Uterus (tissue), 2 donors: ENCODE measurements at regions not wholly inside any gene's neighbourhood (a gene's known extent, or its start where the extent isn't known, plus 50 kb on each side); places are given as distances from the start of the nearest gene placed in this dataset.

Source experiments
- POLR2A ChIP-seq, 2 donors: fragments of 450-650 bp; IDR thresholded peaks; one replicate each; pipeline ENCODE4 v1.6.1; 2016; ENCODE audit warnings: antibody characterized with exemption in 2 of 2, mild to moderate bottlenecking in 1 of 2, moderate library complexity in 1 of 2
- TF ChIP-seq, protein P1 (sequence below), 4 experiments: fragments of 200-600 bp in 2 of 4; fragments of 450-650 bp in 2 of 4; sonication (generic) in 2 of 4; IDR thresholded peaks; one replicate each; pipeline ENCODE4 v1.5.1; 2016 to 2019; ENCODE audit warnings: antibody characterized with exemption in 4 of 4, mild to moderate bottlenecking in 2 of 4, moderate library complexity in 1 of 4

DNA sequence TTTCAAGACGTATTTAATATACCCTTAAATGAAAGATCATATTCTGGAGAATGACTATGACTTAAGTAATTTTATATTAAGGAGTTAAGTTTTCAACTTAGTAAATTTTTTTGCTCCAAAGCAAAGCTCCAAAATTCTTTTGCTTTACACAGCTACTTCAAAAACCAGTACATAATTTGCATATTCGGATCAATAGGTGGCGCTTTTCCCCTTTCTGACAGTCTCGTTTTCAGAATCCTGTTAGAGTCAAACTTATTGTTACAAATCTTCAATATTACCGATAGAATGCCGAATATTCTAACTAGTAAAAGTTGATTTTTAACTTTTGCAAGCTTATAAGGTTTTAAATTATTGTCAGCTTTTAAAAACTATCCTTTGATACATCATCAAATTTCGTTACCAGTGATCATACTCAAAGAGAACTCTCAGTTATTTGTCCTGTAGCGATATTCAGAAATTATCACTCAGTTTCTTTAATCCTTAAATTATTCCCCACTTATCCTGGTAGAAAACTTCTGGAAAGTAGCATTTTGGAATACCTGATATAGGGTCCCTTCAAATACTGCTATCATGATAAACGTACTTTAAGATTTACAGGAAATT is 852.7 kb upstream of the KLHL1 start:
- TF ChIP-seq, protein P1, sequence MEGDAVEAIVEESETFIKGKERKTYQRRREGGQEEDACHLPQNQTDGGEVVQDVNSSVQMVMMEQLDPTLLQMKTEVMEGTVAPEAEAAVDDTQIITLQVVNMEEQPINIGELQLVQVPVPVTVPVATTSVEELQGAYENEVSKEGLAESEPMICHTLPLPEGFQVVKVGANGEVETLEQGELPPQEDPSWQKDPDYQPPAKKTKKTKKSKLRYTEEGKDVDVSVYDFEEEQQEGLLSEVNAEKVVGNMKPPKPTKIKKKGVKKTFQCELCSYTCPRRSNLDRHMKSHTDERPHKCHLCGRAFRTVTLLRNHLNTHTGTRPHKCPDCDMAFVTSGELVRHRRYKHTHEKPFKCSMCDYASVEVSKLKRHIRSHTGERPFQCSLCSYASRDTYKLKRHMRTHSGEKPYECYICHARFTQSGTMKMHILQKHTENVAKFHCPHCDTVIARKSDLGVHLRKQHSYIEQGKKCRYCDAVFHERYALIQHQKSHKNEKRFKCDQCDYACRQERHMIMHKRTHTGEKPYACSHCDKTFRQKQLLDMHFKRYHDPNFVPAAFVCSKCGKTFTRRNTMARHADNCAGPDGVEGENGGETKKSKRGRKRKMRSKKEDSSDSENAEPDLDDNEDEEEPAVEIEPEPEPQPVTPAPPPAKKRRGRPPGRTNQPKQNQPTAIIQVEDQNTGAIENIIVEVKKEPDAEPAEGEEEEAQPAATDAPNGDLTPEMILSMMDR (IDR thresholded peaks at IDR 0.05): peak in 2 of 4 experiments; percentile 21 to 24
- no peak for TF ChIP-seq POLR2A (IDR thresholded peaks at IDR 0.05)
